ENCODE measurements at regions not wholly inside any gene's neighbourhood (a gene's known extent, or its start where the extent isn't known, plus 50 kb on each side); places are given as distances from the start of the nearest gene placed in this dataset.

DNA sequence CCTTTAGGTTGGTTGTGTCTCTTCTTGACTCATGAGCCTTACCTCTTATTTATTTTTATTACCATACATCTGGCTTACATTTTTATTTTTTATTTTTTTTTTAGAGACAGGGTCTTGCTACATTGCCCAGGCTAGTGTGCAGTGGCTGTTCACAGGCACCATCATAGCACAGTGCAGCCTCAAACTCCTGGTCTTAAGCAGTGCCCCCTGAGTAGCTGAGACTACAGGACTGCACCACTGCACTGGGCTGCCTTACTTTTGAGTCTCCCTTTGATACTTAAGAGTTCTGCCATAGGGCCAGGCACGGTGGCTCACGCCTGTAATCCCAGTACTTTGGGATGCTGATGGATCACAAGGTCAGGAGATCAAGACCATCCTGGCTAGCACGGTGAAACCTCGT is 76.4 kb upstream of the MACF1 start:
- TF ChIP-seq ZFP3 (tag by site-specific recombination; IDR thresholded peaks at IDR 0.05; ENCODE audit: low read depth) (no peak), ZNF2 (tag by site-specific recombination; IDR thresholded peaks at IDR 0.05) (no peak), ZNF707 (tag by site-specific recombination; IDR thresholded peaks at IDR 0.05) (no peak), MEIS1 (CRISPR knock-in tag; IDR thresholded peaks at IDR 0.05; ENCODE audit: borderline replicate concordance) (no peak), ZNF571 (tag by site-specific recombination; IDR thresholded peaks at IDR 0.05) (no peak), ZNF549 (tag by site-specific recombination; IDR thresholded peaks at IDR 0.05) (no peak), ZIC2 (tag by site-specific recombination; IDR thresholded peaks at IDR 0.05) (no peak), TCF7L2 (IDR thresholded peaks at IDR 0.05; ENCODE audit: borderline replicate concordance, low read depth, low read length) (no peak), TRIM28 (IDR thresholded peaks at IDR 0.05; ENCODE audit: borderline replicate concordance, low read length) (no peak), SP2 (tag by site-specific recombination; IDR thresholded peaks at IDR 0.05) (no peak), YY1 (tag by site-specific recombination; IDR thresholded peaks at IDR 0.05) (no peak), ZNF629 (tag by site-specific recombination; IDR thresholded peaks at IDR 0.05) (no peak), ZNF654 (tag by site-specific recombination; IDR thresholded peaks at IDR 0.05; ENCODE audit: low read depth) (no peak)
- TF ChIP-seq, protein P1, sequence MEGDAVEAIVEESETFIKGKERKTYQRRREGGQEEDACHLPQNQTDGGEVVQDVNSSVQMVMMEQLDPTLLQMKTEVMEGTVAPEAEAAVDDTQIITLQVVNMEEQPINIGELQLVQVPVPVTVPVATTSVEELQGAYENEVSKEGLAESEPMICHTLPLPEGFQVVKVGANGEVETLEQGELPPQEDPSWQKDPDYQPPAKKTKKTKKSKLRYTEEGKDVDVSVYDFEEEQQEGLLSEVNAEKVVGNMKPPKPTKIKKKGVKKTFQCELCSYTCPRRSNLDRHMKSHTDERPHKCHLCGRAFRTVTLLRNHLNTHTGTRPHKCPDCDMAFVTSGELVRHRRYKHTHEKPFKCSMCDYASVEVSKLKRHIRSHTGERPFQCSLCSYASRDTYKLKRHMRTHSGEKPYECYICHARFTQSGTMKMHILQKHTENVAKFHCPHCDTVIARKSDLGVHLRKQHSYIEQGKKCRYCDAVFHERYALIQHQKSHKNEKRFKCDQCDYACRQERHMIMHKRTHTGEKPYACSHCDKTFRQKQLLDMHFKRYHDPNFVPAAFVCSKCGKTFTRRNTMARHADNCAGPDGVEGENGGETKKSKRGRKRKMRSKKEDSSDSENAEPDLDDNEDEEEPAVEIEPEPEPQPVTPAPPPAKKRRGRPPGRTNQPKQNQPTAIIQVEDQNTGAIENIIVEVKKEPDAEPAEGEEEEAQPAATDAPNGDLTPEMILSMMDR (tag by site-specific recombination; IDR thresholded peaks at IDR 0.05) = no peak
